Bronchial epithelial cell (primary cell): ENCODE measurements at regions not wholly inside any gene's neighbourhood (a gene's known extent, or its start where the extent isn't known, plus 50 kb on each side); places are given as distances from the start of the nearest gene placed in this dataset.
"Not testable (repeated sequence)": the region's sequence is repeated elsewhere in the genome, so short reads cannot be mapped to it uniquely, and the experiment has no call there.

Source experiments
- DNase-seq: peaks from one replicate; pipeline ENCODE4 v3.0.0-alpha.2; 2010; ENCODE audit warnings: low read depth
- FAIRE-seq: peaks from 2 replicates; lab custom pipeline; 2011; peaks lifted over from hg19 to GRCh38; lab: Jason Lieb, UNC
- H3K27me3 ChIP-seq: 2 replicates; pipeline ENCODE4 v1.5.1; 2011; ENCODE audit warnings: low read length; ENCODE audit not compliant: control insufficient read depth, insufficient read depth
- H3K36me3 ChIP-seq: 2 replicates; pipeline ENCODE4 v1.5.1; 2011; ENCODE audit warnings: low read length; ENCODE audit not compliant: control insufficient read depth, insufficient read depth
- H3K4me3 ChIP-seq: 2 replicates; pipeline ENCODE4 v1.5.1; 2011; ENCODE audit warnings: mild to moderate bottlenecking, low read depth, low read length, control low read depth
- TF ChIP-seq, protein P1 (sequence below): IDR thresholded peaks from 2 replicates; pipeline ENCODE4 v1.5.1; 2011; ENCODE audit warnings: mild to moderate bottlenecking, moderate library complexity, low read length, control low read depth, inconsistent platforms; ENCODE audit not compliant: insufficient read depth, severe bottlenecking

- no peaks in the 10 kb centered on the region for H3K36me3 ChIP-seq
- TF ChIP-seq, protein P1, sequence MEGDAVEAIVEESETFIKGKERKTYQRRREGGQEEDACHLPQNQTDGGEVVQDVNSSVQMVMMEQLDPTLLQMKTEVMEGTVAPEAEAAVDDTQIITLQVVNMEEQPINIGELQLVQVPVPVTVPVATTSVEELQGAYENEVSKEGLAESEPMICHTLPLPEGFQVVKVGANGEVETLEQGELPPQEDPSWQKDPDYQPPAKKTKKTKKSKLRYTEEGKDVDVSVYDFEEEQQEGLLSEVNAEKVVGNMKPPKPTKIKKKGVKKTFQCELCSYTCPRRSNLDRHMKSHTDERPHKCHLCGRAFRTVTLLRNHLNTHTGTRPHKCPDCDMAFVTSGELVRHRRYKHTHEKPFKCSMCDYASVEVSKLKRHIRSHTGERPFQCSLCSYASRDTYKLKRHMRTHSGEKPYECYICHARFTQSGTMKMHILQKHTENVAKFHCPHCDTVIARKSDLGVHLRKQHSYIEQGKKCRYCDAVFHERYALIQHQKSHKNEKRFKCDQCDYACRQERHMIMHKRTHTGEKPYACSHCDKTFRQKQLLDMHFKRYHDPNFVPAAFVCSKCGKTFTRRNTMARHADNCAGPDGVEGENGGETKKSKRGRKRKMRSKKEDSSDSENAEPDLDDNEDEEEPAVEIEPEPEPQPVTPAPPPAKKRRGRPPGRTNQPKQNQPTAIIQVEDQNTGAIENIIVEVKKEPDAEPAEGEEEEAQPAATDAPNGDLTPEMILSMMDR: no peak
- DNase-seq (no peak), FAIRE-seq (no peak)
- H3K27me3 ChIP-seq: no peaks in the 10 kb centered on the region
- no peak overlapping the region for H3K4me3 ChIP-seq
These were observed 770.8 kb upstream of the ALG10B start for GRCh38 chr12:37545759-37546158.

GRCh38 chr12:37546206-37546605 is 770.4 kb upstream of the ALG10B start:
- Histone ChIP-seq H3K4me3 (no peak overlapping the region), H3K36me3 (no peaks in the 10 kb centered on the region), H3K27me3 (no peaks in the 10 kb centered on the region)
- FAIRE-seq (no peak), DNase-seq (no peak)
- TF ChIP-seq, protein P1: no peak

GRCh38 chr12:37546901-37547475 is 769.6 kb upstream of the ALG10B start:
- H3K4me3 ChIP-seq: no peak overlapping the region
- TF ChIP-seq, protein P1: no peak
- H3K36me3 ChIP-seq: no peaks in the 10 kb centered on the region
- FAIRE-seq (no peak), DNase-seq (no peak)
- no peaks in the 10 kb centered on the region for H3K27me3 ChIP-seq

DNA sequence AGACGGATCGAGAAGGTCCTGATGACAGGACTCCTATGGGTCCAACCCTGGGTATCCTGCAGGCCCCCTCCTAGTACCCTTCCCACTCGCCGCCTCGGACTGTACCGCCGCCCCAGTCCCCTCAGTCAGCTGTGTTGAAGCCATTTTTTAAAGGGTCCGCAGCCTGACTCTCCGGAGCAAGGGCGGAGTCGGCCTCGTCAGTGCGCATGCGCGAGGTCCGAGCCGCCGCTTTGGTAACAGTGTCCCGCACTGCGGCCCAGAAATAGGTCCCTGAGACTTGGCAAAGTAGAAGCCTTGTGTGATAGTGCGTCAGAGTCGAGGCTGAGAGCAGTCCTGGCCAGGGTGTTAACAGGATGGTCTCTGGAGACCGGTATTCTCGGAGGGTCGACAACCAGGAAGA is 769.0 kb upstream of the ALG10B start:
- Histone ChIP-seq H3K27me3 (no peaks in the 10 kb centered on the region), H3K4me3 (no peak overlapping the region), H3K36me3 (no peaks in the 10 kb centered on the region)
- FAIRE-seq: no peak
- TF ChIP-seq, protein P1: no peak
- no peak for DNase-seq

DNA sequence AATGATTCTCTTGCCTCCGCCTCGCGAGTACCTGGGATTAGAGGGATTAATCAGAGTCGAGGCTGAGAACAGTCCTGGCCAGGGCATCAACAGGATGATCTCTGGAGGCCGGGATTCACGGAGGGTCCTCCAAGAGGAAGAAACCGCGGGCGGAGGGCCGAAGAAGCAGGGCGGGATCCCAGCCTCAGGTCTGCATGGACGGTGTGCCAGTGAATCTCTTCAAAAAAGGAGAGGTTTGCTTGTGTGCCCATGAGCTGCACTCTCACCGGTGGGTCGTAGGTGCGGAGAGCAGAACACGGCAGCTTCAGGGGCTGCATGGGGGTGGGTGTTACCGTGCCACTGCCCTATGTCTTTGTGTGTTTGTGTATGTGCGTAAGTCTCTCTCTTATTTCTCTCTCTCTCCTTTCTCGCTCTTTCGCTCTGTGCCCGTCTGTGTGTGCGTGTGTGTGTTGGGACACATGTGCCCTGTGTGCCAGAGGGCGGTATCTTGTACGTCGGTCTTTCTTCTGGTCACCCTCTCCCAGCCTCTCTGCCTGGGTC is 768.2 kb upstream of the ALG10B start:
- FAIRE-seq: no peak
- DNase-seq: no peak
- H3K36me3 ChIP-seq: no peaks in the 10 kb centered on the region
- H3K27me3 ChIP-seq: no peaks in the 10 kb centered on the region
- TF ChIP-seq, protein P1: no peak
- H3K4me3 ChIP-seq: no peak overlapping the region

DNA sequence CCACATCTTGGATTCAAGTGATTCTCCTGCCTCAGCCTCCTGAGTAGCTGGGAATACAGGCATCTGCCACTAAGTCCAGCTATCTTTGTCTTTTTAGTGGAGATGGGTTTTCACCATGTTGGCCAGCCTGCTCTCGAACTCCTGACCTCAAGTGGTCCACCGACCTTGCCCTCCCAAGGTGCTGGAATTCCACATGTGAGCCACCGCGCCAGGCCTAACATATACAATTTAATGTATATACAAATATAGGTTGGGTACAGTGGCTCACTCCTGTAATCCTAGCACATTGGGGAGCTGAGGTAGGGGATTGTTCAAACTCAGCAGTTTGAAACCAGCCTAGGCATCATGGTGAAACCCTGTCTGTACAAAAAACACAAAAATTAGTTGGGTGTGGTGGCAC is 759.6 kb upstream of the ALG10B start:
- H3K4me3 ChIP-seq, FAIRE-seq, DNase-seq, H3K27me3 ChIP-seq, H3K36me3 ChIP-seq: not testable (repeated sequence)
